Neural crest cell (in vitro differentiated cells): ENCODE measurements at regions not wholly inside any gene's neighbourhood (a gene's known extent, or its start where the extent isn't known, plus 50 kb on each side); places are given as distances from the start of the nearest gene placed in this dataset.

Experiments used
- DNase-seq: peaks from one replicate; pipeline ENCODE4 v3.0.0; 2021; ENCODE audit warnings: low read depth, mixed read lengths, low spot score
- H3K27ac Mint-ChIP-seq: one replicate; pipeline ENCODE4 v1.8.0; 2021; ENCODE audit warnings: mild to moderate bottlenecking, mixed read lengths; ENCODE audit not compliant: unreplicated experiment
- H3K27me3 Mint-ChIP-seq: 2 replicates; pipeline ENCODE4 v1.8.0; 2021; ENCODE audit warnings: low read depth, mild to moderate bottlenecking, mixed read lengths
- H3K36me3 Mint-ChIP-seq: 2 replicates; pipeline ENCODE4 v1.8.0; 2021; ENCODE audit warnings: low read depth, mild to moderate bottlenecking, mixed read lengths
- H3K4me1 Mint-ChIP-seq: 2 replicates; pipeline ENCODE4 v1.8.0; 2021; ENCODE audit warnings: mixed read lengths
- H3K4me3 Mint-ChIP-seq: one replicate; pipeline ENCODE4 v1.8.0; 2021; ENCODE audit warnings: mild to moderate bottlenecking, mixed read lengths
- H3K9me3 Mint-ChIP-seq: 2 replicates; pipeline ENCODE4 v1.8.0; 2021; ENCODE audit warnings: mixed read lengths
- CTCF ChIP-seq: fragments of 200-600 bp; sonication (generic); conservative IDR thresholded peaks from 2 replicates; pipeline ENCODE4 v1.5.0; 2021; ENCODE audit warnings: antibody characterized with exemption, mild to moderate bottlenecking

GRCh38 chr1:118688891-118689290 lies 299.3 kb downstream of the TBX15 start:
- H3K27me3 Mint-ChIP-seq, result no peaks in the 10 kb centered on the region
- no peaks in the 10 kb centered on the region for H3K4me1 Mint-ChIP-seq
- no peak overlapping the region for H3K4me3 Mint-ChIP-seq
- no peaks in the 10 kb centered on the region for H3K9me3 Mint-ChIP-seq
- H3K27ac Mint-ChIP-seq, result no peak overlapping the region
- no peak for DNase-seq
- H3K36me3 Mint-ChIP-seq, result no peaks in the 10 kb centered on the region
- TF ChIP-seq CTCF, result no peak

- Mint-ChIP-seq H3K27ac (no peak overlapping the region), H3K36me3 (no peaks in the 10 kb centered on the region), H3K4me1 (peaks cover 9% of the 10 kb centered on the region), H3K27me3 (no peaks in the 10 kb centered on the region), H3K9me3 (peaks cover 9% of the 10 kb centered on the region), H3K4me3 (no peak overlapping the region)
- TF ChIP-seq CTCF, result no peak
- no peak for DNase-seq
These were observed 326.3 kb downstream of the TBX15 start for GRCh38 chr1:118661769-118662320.

GRCh38 chr1:118660769-118661168 lies 327.4 kb downstream of the TBX15 start:
- Mint-ChIP-seq H3K4me3 (no peak overlapping the region), H3K4me1 (peaks cover 9% of the 10 kb centered on the region), H3K27ac (no peak overlapping the region), H3K27me3 (no peaks in the 10 kb centered on the region), H3K36me3 (no peaks in the 10 kb centered on the region), H3K9me3 (peaks cover 2% of the 10 kb centered on the region)
- DNase-seq, result no peak
- TF ChIP-seq CTCF, result no peak

GRCh38 chr1:118659646-118660045 lies 328.5 kb downstream of the TBX15 start:
- Mint-ChIP-seq H3K9me3 (peaks cover 3% of the 10 kb centered on the region), H3K4me1 (peaks cover 9% of the 10 kb centered on the region), H3K27ac (no peak overlapping the region), H3K36me3 (no peaks in the 10 kb centered on the region), H3K27me3 (no peaks in the 10 kb centered on the region), H3K4me3 (no peak overlapping the region)
- no peak for DNase-seq
- TF ChIP-seq CTCF, result no peak

GRCh38 chr1:118650107-118650807 lies 337.9 kb downstream of the TBX15 start:
- Mint-ChIP-seq H3K9me3 (peaks cover 6% of the 10 kb centered on the region), H3K27ac (no peak overlapping the region), H3K27me3 (no peaks in the 10 kb centered on the region), H3K4me1 (no peaks in the 10 kb centered on the region), H3K4me3 (no peak overlapping the region), H3K36me3 (no peaks in the 10 kb centered on the region)
- no peak for TF ChIP-seq CTCF
- DNase-seq, result no peak
